Activated CD4-positive, alpha-beta memory T cell treated with anti-CD3 and anti-CD28 coated beads, Interleukin-2, amount 10 ng/mL, durations not matched to agents 7 days and 5 days (primary cell): ENCODE measurements at regions not wholly inside any gene's neighbourhood (a gene's known extent, or its start where the extent isn't known, plus 50 kb on each side); places are given as distances from the start of the nearest gene placed in this dataset.

Experiments used
- CTCF ChIA-PET: fragments of 350-600 bp; sonication (Branson Sonifier 250); formaldehyde crosslinking; loops from one replicate; lab custom pipeline; 2021; ENCODE audit warnings: antibody characterized with exemption, inconsistent platforms; lab: Charles Lee
- POLR2A ChIA-PET: fragments of 350-600 bp; sonication (Branson Sonifier 250); formaldehyde crosslinking; loops from one replicate; lab custom pipeline; 2021; ENCODE audit warnings: antibody characterized with exemption; lab: Charles Lee
- DNase-seq: peaks from one replicate; pipeline ENCODE4 v3.0.0-alpha.2; 2020
- H3K27ac Mint-ChIP-seq: one replicate; pipeline ENCODE4 v1.8.0; 2021; ENCODE audit warnings: mild to moderate bottlenecking, mixed read lengths
- H3K27me3 Mint-ChIP-seq: one replicate; pipeline ENCODE4 v1.8.0; 2021; ENCODE audit warnings: mixed read lengths
- H3K36me3 Mint-ChIP-seq: one replicate; pipeline ENCODE4 v1.8.0; 2021; ENCODE audit warnings: low read depth, mixed read lengths
- H3K4me1 Mint-ChIP-seq: one replicate; pipeline ENCODE4 v1.8.0; 2021; ENCODE audit warnings: mixed read lengths
- H3K4me3 Mint-ChIP-seq: one replicate; pipeline ENCODE4 v1.8.0; 2021; ENCODE audit warnings: mild to moderate bottlenecking, mixed read lengths
- H3K9me3 Mint-ChIP-seq: one replicate; pipeline ENCODE4 v1.8.0; 2021; ENCODE audit warnings: mixed read lengths

GRCh38 chr1:112808861-112809684 is 93.9 kb upstream of the PPM1J start:
- Mint-ChIP-seq H3K4me3 (no peak overlapping the region), H3K27ac (no peak overlapping the region), H3K4me1 (peaks cover 3% of the 10 kb centered on the region), H3K9me3 (no peaks in the 10 kb centered on the region), H3K36me3 (no peaks in the 10 kb centered on the region), H3K27me3 (peaks cover 29% of the 10 kb centered on the region)
- DNase-seq = peak; percentile 76
- ChIA-PET POLR2A (no interaction called here), CTCF (interaction anchor here (1.0 to 2.4 kb wide), 5 partner anchors 12 to 264 kb away, joined by 3 to 12 read pairs (median 8); partner anchors contain the start of genes LRIG2 and PPM1J)

GRCh38 chr1:112807999-112808398 is 92.9 kb upstream of the PPM1J start:
- no peaks in the 10 kb centered on the region for H3K36me3 Mint-ChIP-seq
- CTCF ChIA-PET = interaction anchor here (1.3 to 2.4 kb wide), 2 partner anchors 234 to 265 kb away, joined by 8 to 12 read pairs; partner anchors contain the start of gene LRIG2
- peaks cover 29% of the 10 kb centered on the region for H3K27me3 Mint-ChIP-seq

GRCh38 chr1:112807117-112807516 is 92.0 kb upstream of the PPM1J start:
- no peak for DNase-seq
- H3K4me3 Mint-ChIP-seq = no peak overlapping the region
- H3K27me3 Mint-ChIP-seq = peaks cover 25% of the 10 kb centered on the region
- peaks cover 3% of the 10 kb centered on the region for H3K4me1 Mint-ChIP-seq
- no peaks in the 10 kb centered on the region for H3K9me3 Mint-ChIP-seq
- CTCF ChIA-PET = interaction anchor here (0.7 to 5.5 kb wide), 2 partner anchors 89 to 108 kb away, joined by 4 to 96 read pairs; partner anchors contain the start of gene PPM1J
- POLR2A ChIA-PET = no interaction called here
- H3K27ac Mint-ChIP-seq = no peak overlapping the region
- no peaks in the 10 kb centered on the region for H3K36me3 Mint-ChIP-seq

More at GRCh38 chr1:112807999-112808398, 92.9 kb upstream of the PPM1J start:
- POLR2A ChIA-PET = no interaction called here
- H3K4me1 Mint-ChIP-seq = peaks cover 3% of the 10 kb centered on the region
- DNase-seq = no peak
- H3K4me3 Mint-ChIP-seq = no peak overlapping the region
- H3K9me3 Mint-ChIP-seq = no peaks in the 10 kb centered on the region
- H3K27ac Mint-ChIP-seq = no peak overlapping the region

- no peaks in the 10 kb centered on the region for H3K36me3 Mint-ChIP-seq
- CTCF ChIA-PET = interaction anchor here (0.8 to 5.5 kb wide), 3 partner anchors 22 to 267 kb away, joined by 3 to 96 read pairs (median 12); partner anchors contain the start of genes LRIG2 and PPM1J
- H3K4me1 Mint-ChIP-seq = peaks cover 3% of the 10 kb centered on the region
- no peak overlapping the region for H3K27ac Mint-ChIP-seq
- H3K9me3 Mint-ChIP-seq = no peaks in the 10 kb centered on the region
- peaks cover 20% of the 10 kb centered on the region for H3K27me3 Mint-ChIP-seq
- POLR2A ChIA-PET = no interaction called here
- no peak for DNase-seq
- no peak overlapping the region for H3K4me3 Mint-ChIP-seq
These were observed 91.0 kb upstream of the PPM1J start for GRCh38 chr1:112806090-112806642.

GRCh38 chr1:112805155-112805853 is 90.2 kb upstream of the PPM1J start:
- no peak for DNase-seq
- POLR2A ChIA-PET = no interaction called here
- Mint-ChIP-seq H3K27ac (no peak overlapping the region), H3K9me3 (no peaks in the 10 kb centered on the region), H3K4me3 (no peak overlapping the region), H3K4me1 (peaks cover 3% of the 10 kb centered on the region), H3K36me3 (no peaks in the 10 kb centered on the region), H3K27me3 (peaks cover 12% of the 10 kb centered on the region)
- CTCF ChIA-PET = interaction anchor here (0.8 to 5.5 kb wide), 6 partner anchors 14 to 416 kb away, joined by 3 to 96 read pairs (median 4); partner anchors contain the start of genes LRIG2 and PPM1J

- no peak overlapping the region for H3K27ac Mint-ChIP-seq
- H3K9me3 Mint-ChIP-seq = no peaks in the 10 kb centered on the region
- POLR2A ChIA-PET = no interaction called here
- peaks cover 6% of the 10 kb centered on the region for H3K27me3 Mint-ChIP-seq
- H3K4me3 Mint-ChIP-seq = no peak overlapping the region
- peak; percentile 68 for DNase-seq
- CTCF ChIA-PET = interaction anchor here (1.0 to 5.5 kb wide), 7 partner anchors 15 to 415 kb away, joined by 3 to 96 read pairs (median 4); partner anchors contain the start of genes LRIG2 and PPM1J
- no peaks in the 10 kb centered on the region for H3K4me1 Mint-ChIP-seq
- no peaks in the 10 kb centered on the region for H3K36me3 Mint-ChIP-seq
These were observed 89.0 kb upstream of the PPM1J start for GRCh38 chr1:112803906-112804762.

- CTCF ChIA-PET = interaction anchor here (1.2 kb wide), 1 partner anchor 80 kb away, joined by 3 read pairs; no protein-coding TSS in a partner anchor
- Mint-ChIP-seq H3K27ac (no peak overlapping the region), H3K36me3 (no peaks in the 10 kb centered on the region), H3K4me1 (peaks cover 5% of the 10 kb centered on the region), H3K4me3 (no peak overlapping the region), H3K9me3 (no peaks in the 10 kb centered on the region), H3K27me3 (peaks cover 2% of the 10 kb centered on the region)
- DNase-seq = no peak
- POLR2A ChIA-PET = no interaction called here
These were observed 85.2 kb upstream of the PPM1J start for GRCh38 chr1:112800289-112800688.

GRCh38 chr1:112798292-112798691 is 83.2 kb upstream of the PPM1J start:
- Mint-ChIP-seq H3K4me3 (no peak overlapping the region), H3K27ac (no peak overlapping the region), H3K9me3 (no peaks in the 10 kb centered on the region), H3K27me3 (peaks cover 2% of the 10 kb centered on the region), H3K4me1 (peaks cover 15% of the 10 kb centered on the region), H3K36me3 (no peaks in the 10 kb centered on the region)
- no peak for DNase-seq
- POLR2A ChIA-PET = no interaction called here
- CTCF ChIA-PET = interaction anchor here (0.8 to 1.7 kb wide), 2 partner anchors 79 to 83 kb away, joined by 4 to 13 read pairs; partner anchors contain the start of gene PPM1J

- CTCF ChIA-PET = interaction anchor here (0.8 to 0.9 kb wide), 2 partner anchors 12 to 82 kb away, joined by 3 read pairs; partner anchors contain the start of gene PPM1J
These were observed 82.1 kb upstream of the PPM1J start for GRCh38 chr1:112797224-112797623.

GRCh38 chr1:112794654-112795239 is 79.6 kb upstream of the PPM1J start:
- H3K4me1 Mint-ChIP-seq = peaks cover 15% of the 10 kb centered on the region
- H3K4me3 Mint-ChIP-seq = no peak overlapping the region
- CTCF ChIA-PET = interaction anchor here (0.5 kb wide), 1 partner anchor 141 kb away, joined by 4 read pairs; no protein-coding TSS in a partner anchor
- H3K9me3 Mint-ChIP-seq = no peaks in the 10 kb centered on the region
- H3K36me3 Mint-ChIP-seq = no peaks in the 10 kb centered on the region
- H3K27ac Mint-ChIP-seq = no peak overlapping the region
- POLR2A ChIA-PET = no interaction called here
- peaks cover 9% of the 10 kb centered on the region for H3K27me3 Mint-ChIP-seq
- DNase-seq = no peak

More at GRCh38 chr1:112797224-112797623, 82.1 kb upstream of the PPM1J start:
- DNase-seq = no peak
- H3K4me3 Mint-ChIP-seq = no peak overlapping the region
- H3K9me3 Mint-ChIP-seq = no peaks in the 10 kb centered on the region
- POLR2A ChIA-PET = no interaction called here
- peaks cover 15% of the 10 kb centered on the region for H3K4me1 Mint-ChIP-seq
- H3K27ac Mint-ChIP-seq = no peak overlapping the region
- no peaks in the 10 kb centered on the region for H3K36me3 Mint-ChIP-seq
- H3K27me3 Mint-ChIP-seq = peaks cover 2% of the 10 kb centered on the region

- Mint-ChIP-seq H3K4me1 (peaks cover 15% of the 10 kb centered on the region), H3K27me3 (peaks cover 9% of the 10 kb centered on the region), H3K4me3 (no peak overlapping the region), H3K9me3 (no peaks in the 10 kb centered on the region), H3K27ac (no peak overlapping the region), H3K36me3 (no peaks in the 10 kb centered on the region)
- DNase-seq = no peak
- ChIA-PET CTCF (interaction anchor here (0.5 to 1.3 kb wide), 2 partner anchors 75 to 142 kb away, joined by 3 to 4 read pairs; a partner anchor contains a TSS), POLR2A (no interaction called here)
These were observed 78.8 kb upstream of the PPM1J start for GRCh38 chr1:112793631-112794565.
